Adrenal gland (tissue), 9 donors: ENCODE measurements at regions not wholly inside any gene's neighbourhood (a gene's known extent, or its start where the extent isn't known, plus 50 kb on each side); places are given as distances from the start of the nearest gene placed in this dataset.

Source experiments
- DNase-seq, 7 donors: peaks; one replicate each; pipeline ENCODE4 v3.0.0-alpha.2; 2019 to 2020
- H3K27ac ChIP-seq, 5 donors: fragments of 200-600 bp; sonication (generic) in 4 of 5; 1 replicate in 3 of 5; 2 replicates in 2 of 5; pipeline versions ENCODE4 v1.5.1 to v1.8.0; 2016 to 2020; ENCODE audit warnings: mild to moderate bottlenecking in 1 of 5
- H3K27me3 ChIP-seq: fragments of 200-600 bp; 2 replicates; pipeline ENCODE4 v1.8.0; 2021
- H3K36me3 ChIP-seq, 2 donors: fragments of 200-600 bp; replicated peaks in 1 of 2; 1 replicate in 1 of 2; 2 replicates in 1 of 2; pipeline versions ENCODE4 v1.5.1 to v1.8.0; 2018 to 2022
- H3K4me1 ChIP-seq, 2 donors: fragments of 200-600 bp; replicated peaks in 1 of 2; 1 replicate in 1 of 2; 2 replicates in 1 of 2; pipeline versions ENCODE4 v1.5.1 to v1.8.0; 2018 to 2021
- H3K4me3 ChIP-seq, 4 donors: fragments of 200-600 bp; sonication (generic) in 3 of 4; one replicate each; pipeline ENCODE4 v1.5.1; 2016 to 2018
- H3K9me3 ChIP-seq, 3 donors: fragments of 200-600 bp; sonication (generic) in 1 of 3; replicated peaks in 1 of 3; 1 replicate in 2 of 3; 2 replicates in 1 of 3; pipeline versions ENCODE4 v1.5.1 to v1.8.0; 2016 to 2021
- CTCF ChIP-seq, 6 experiments: fragments of 450-650 bp in 4 of 6; fragments of 200-600 bp in 2 of 6; sonication (generic) in 1 of 6; IDR thresholded peaks; 1 replicate in 5 of 6; 2 replicates in 1 of 6; pipeline versions ENCODE4 v1.5.1 to v1.8.0; 2016 to 2021; ENCODE audit warnings: antibody characterized with exemption in 6 of 6, mild to moderate bottlenecking in 2 of 6, moderate library complexity in 1 of 6
- POLR2A ChIP-seq, 2 donors: fragments of 450-650 bp; IDR thresholded peaks; one replicate each; pipeline ENCODE4 v1.6.1; 2017; ENCODE audit warnings: antibody characterized with exemption in 2 of 2, mild to moderate bottlenecking in 2 of 2, moderate library complexity in 1 of 2
- WGBS, 4 donors: extraction: QIAGEN DNeasy Blood & Tissue Kit in 2 of 4; methylation state at CpG; one replicate each; pipeline versions ENCODE4 v1.1.5 to v1.1.7; 2013 to 2017; 5-methylcytosine and 5-hydroxymethylcytosine counted together
- intact Hi-C, 2 donors: fragments of 100-400 bp; cut with DNase I; formaldehyde crosslinking; loops; one replicate each; pipeline versions ENCODE4 v1.14.1 to v1.15.0; 2022 to 2023
- donor health status: healthy with polysubstance abuse.
- donor health status: Bipolar disorder and iron deficiency.
- donor health status: DM: yes; HTN: yes; CAD: no.
- donor health status: DM: no; HTN: no; CAD: no.
- donor health status: DM: no; HTN: no; CAD: no.

DNA sequence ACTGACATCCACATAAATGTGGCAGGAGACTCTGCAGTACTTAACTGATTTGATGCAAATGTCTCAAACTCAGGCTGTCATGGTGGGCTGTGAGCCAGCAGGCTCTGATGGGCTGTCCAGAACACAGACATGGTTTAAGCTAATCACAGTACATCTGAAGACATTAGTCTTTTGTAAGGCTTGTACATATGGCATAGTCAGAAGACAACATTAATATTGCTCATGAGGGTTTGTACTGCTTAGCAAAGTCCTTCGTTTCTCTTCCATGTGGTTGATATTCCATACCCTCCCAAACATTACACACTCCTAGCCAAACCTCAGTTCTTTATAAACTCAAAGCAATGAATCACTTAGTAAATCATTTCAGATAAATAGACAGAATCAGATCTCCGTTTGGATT, 330.6 kb downstream of the RND3 start:
- H3K27me3 ChIP-seq, result no peaks in the 10 kb centered on the region
- no peak for DNase-seq
- TF ChIP-seq POLR2A (IDR thresholded peaks at IDR 0.05) (no peak), CTCF (IDR thresholded peaks at IDR 0.05) (no peak)
- intact Hi-C loops, result no loop called here
- H3K9me3 ChIP-seq, result no peaks in the 10 kb centered on the region
- H3K36me3 ChIP-seq, result no peaks in the 10 kb centered on the region
- WGBS, 4 donors, result 53 to 61% (median 57%) methylated on average over 2 of the region's 2 CpGs
- H3K4me1 ChIP-seq, result no peaks in the 10 kb centered on the region
- no peak overlapping the region for H3K4me3 ChIP-seq
- H3K27ac ChIP-seq, result no peak overlapping the region

DNA sequence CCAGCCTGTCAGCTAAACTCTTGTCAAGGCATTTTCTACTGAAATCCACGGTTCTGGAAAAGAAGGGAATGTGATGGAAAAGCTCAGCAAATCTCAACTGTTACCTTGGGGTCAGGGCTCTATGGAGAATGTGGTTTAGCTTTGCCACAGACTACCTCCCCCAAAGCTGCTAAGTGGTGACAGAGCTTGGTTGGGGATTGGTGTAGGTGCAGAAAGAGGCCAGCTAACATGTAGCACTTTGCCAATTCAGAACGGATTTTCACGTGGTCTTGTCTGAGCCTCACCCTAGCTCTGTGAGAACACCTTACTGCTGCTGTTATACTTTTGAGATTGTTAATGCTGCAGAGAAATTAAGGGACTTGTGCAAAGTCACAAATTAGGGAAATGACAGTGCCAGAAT, 331.1 kb downstream of the RND3 start:
- no peaks in the 10 kb centered on the region for H3K4me1 ChIP-seq
- H3K4me3 ChIP-seq, result no peak overlapping the region
- DNase-seq, result no peak
- no peaks in the 10 kb centered on the region for H3K27me3 ChIP-seq
- no peak overlapping the region for H3K27ac ChIP-seq
- H3K36me3 ChIP-seq, result no peaks in the 10 kb centered on the region
- TF ChIP-seq POLR2A (IDR thresholded peaks at IDR 0.05), result no peak
- no peak for TF ChIP-seq CTCF (IDR thresholded peaks at IDR 0.05)
- no peaks in the 10 kb centered on the region for H3K9me3 ChIP-seq
- intact Hi-C loops, result no loop called here
- 79 to 90% (median 83%) methylated on average over 3 of the region's 3 CpGs for WGBS, 4 donors

- no peaks in the 10 kb centered on the region for H3K9me3 ChIP-seq
- no peak overlapping the region for H3K4me3 ChIP-seq
- no peak for DNase-seq
- 61 to 85% (median 79%) methylated on average over 2 of the region's 2 CpGs for WGBS, 4 donors
- TF ChIP-seq CTCF (IDR thresholded peaks at IDR 0.05) (no peak), POLR2A (IDR thresholded peaks at IDR 0.05) (no peak)
- no peaks in the 10 kb centered on the region for H3K27me3 ChIP-seq
- H3K27ac ChIP-seq, result no peak overlapping the region
- no peaks in the 10 kb centered on the region for H3K4me1 ChIP-seq
- H3K36me3 ChIP-seq, result no peaks in the 10 kb centered on the region
- intact Hi-C loops, result no loop called here
Measured at GRCh38 chr2:150154308-150154797, 333.1 kb downstream of the RND3 start.

DNA sequence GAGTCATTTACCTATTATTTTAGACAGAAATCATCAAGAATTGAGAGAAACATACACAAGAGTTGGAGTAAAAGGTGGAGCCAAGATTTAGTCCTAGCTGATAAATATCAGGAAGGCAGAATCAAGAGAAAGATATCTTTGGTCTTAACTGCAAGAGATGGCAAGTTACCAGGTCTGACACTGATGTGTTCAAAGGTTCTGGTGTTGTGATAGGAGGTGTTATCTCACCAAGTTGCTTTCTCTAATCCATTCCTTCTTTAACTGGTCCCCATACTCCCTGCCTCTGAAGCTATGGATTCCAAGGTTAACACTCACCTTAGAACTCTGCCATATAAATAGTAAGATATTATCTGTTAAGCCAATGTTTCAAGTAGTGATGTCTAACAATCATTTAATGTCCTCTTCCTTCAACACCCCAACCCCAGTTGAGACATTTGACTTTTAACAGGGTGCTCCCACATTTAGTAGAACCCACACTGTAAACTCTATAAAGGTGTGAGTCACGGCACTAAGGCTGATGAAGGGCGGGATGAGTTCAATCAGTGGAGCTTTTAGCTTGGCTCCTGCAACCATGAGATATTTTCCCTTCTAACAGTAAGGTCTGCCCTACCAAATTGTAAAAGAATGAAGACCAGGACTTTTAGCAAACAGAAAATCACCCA, 333.7 kb downstream of the RND3 start:
- 94 to 97% (median 96%) methylated on average over 2 of the region's 2 CpGs for WGBS, 4 donors
- Histone ChIP-seq H3K27me3 (no peaks in the 10 kb centered on the region), H3K4me1 (no peaks in the 10 kb centered on the region), H3K9me3 (no peaks in the 10 kb centered on the region), H3K4me3 (no peak overlapping the region), H3K27ac (no peak overlapping the region), H3K36me3 (no peaks in the 10 kb centered on the region)
- DNase-seq, result no peak
- no peak for TF ChIP-seq CTCF (IDR thresholded peaks at IDR 0.05)
- no peak for TF ChIP-seq POLR2A (IDR thresholded peaks at IDR 0.05)
- intact Hi-C loops, result no loop called here
